H1 (cell line): ENCODE measurements at regions not wholly inside any gene's neighbourhood (a gene's known extent, or its start where the extent isn't known, plus 50 kb on each side); places are given as distances from the start of the nearest gene placed in this dataset.

Experiments used
- CHD7 ChIP-seq: fragments of 300-600 bp; sonication (generic); IDR thresholded peaks from 2 replicates; pipeline ENCODE4 v1.7.1; 2012; ENCODE audit warnings: low read length, moderate library complexity, mild to moderate bottlenecking, inconsistent platforms; ENCODE audit not compliant: insufficient replicate concordance
- SP1 ChIP-seq: IDR thresholded peaks from 2 replicates; pipeline ENCODE4 v1.6.1; 2011; ENCODE audit warnings: low read depth, low read length

- TF ChIP-seq CHD7 (no peak), SP1 (no peak)
- TF ChIP-seq, all 59 proteins: peak for 0
Observed at GRCh38 chr11:122007601-122008071, 108.4 kb downstream of the BLID start (continued).
